ENCODE measurements at regions not wholly inside any gene's neighbourhood (a gene's known extent, or its start where the extent isn't known, plus 50 kb on each side); places are given as distances from the start of the nearest gene placed in this dataset.

GRCh38 chr16:8175411-8175810 lies 414.9 kb downstream of the TMEM114 start:
- no peak for TF ChIP-seq CTCF (conservative IDR thresholded peaks at IDR 0.05; ENCODE audit: low read depth in 2 of 2)
- TF ChIP-seq EZH2 (IDR thresholded peaks at IDR 0.05; ENCODE audit: low read depth, unreplicated experiment): no peak
- TF ChIP-seq EZH2phosphoT487 (IDR thresholded peaks at IDR 0.05; ENCODE audit: unreplicated experiment): no peak
- no peak for TF ChIP-seq JUNB (IDR thresholded peaks at IDR 0.05; ENCODE audit: unreplicated experiment)
- TF ChIP-seq POLR2AphosphoS5 (IDR thresholded peaks at IDR 0.05; ENCODE audit: low read depth): no peak

Measured in GM23338 (cell line).